Activated naive CD8-positive, alpha-beta T cell treated with anti-CD3 and anti-CD28 coated beads, Interleukin-2, amount 50 U/mL, for 24 hours (primary cell): ENCODE measurements at regions not wholly inside any gene's neighbourhood (a gene's known extent, or its start where the extent isn't known, plus 50 kb on each side); places are given as distances from the start of the nearest gene placed in this dataset.

ENCODE experiments used
- ATAC-seq: fragments of 150-1000 bp; cut with Tn5 transposase; one replicate; pipeline ENCODE4 v1.10.0; 2021
- DNase-seq: peaks from one replicate; pipeline ENCODE4 v3.0.0; 2021
- H3K27ac Mint-ChIP-seq: one replicate; pipeline ENCODE4 v1.8.0; 2021; ENCODE audit warnings: mild to moderate bottlenecking, mixed read lengths
- H3K27me3 Mint-ChIP-seq: one replicate; pipeline ENCODE4 v1.8.0; 2021; ENCODE audit warnings: mixed read lengths
- H3K36me3 Mint-ChIP-seq: one replicate; pipeline ENCODE4 v1.8.0; 2021; ENCODE audit warnings: low read depth, mixed read lengths
- H3K4me1 Mint-ChIP-seq: one replicate; pipeline ENCODE4 v1.8.0; 2021; ENCODE audit warnings: mixed read lengths
- H3K4me3 Mint-ChIP-seq: one replicate; pipeline ENCODE4 v1.8.0; 2021; ENCODE audit warnings: mild to moderate bottlenecking, moderate library complexity, mixed read lengths
- H3K9me3 Mint-ChIP-seq: one replicate; pipeline ENCODE4 v1.8.0; 2021; ENCODE audit warnings: mixed read lengths

DNA sequence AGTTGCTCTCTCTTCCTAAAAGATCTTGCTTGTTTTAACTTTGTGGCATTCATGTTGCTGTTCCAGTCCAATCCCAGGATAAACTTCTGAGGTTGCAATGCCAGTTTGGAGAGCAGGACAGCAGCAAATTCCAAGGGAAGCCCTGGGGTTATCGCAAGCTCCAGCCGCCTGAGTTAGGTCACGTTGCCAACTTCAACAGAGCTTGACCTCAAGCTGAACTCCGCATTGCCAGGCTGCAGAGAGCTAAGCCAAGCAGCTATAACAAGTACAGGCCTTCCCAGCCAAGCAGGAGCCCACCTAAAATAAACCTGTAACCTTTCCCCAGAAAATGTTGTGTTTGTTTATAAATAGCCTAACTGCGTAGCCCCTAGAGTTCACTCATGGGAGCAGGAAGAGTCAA, 138.9 kb upstream of the LYZL1 start:
- ATAC-seq (no peak), DNase-seq (no peak)
- Mint-ChIP-seq H3K4me3 (no peak overlapping the region), H3K27ac (no peak overlapping the region), H3K9me3 (no peaks in the 10 kb centered on the region), H3K27me3 (peaks cover 2% of the 10 kb centered on the region), H3K36me3 (no peaks in the 10 kb centered on the region), H3K4me1 (no peaks in the 10 kb centered on the region)

GRCh38 chr10:29151005-29151404, 137.9 kb upstream of the LYZL1 start:
- peaks cover 2% of the 10 kb centered on the region for H3K27me3 Mint-ChIP-seq
- no peaks in the 10 kb centered on the region for H3K36me3 Mint-ChIP-seq
- no peak overlapping the region for H3K27ac Mint-ChIP-seq
- H3K9me3 Mint-ChIP-seq = no peaks in the 10 kb centered on the region
- DNase-seq = no peak
- no peaks in the 10 kb centered on the region for H3K4me1 Mint-ChIP-seq
- ATAC-seq = no peak
- no peak overlapping the region for H3K4me3 Mint-ChIP-seq

GRCh38 chr10:29157321-29157720, 131.5 kb upstream of the LYZL1 start:
- no peak for ATAC-seq
- no peaks in the 10 kb centered on the region for H3K4me1 Mint-ChIP-seq
- no peaks in the 10 kb centered on the region for H3K36me3 Mint-ChIP-seq
- no peak overlapping the region for H3K27ac Mint-ChIP-seq
- DNase-seq = no peak
- H3K27me3 Mint-ChIP-seq = peaks cover 8% of the 10 kb centered on the region
- no peak overlapping the region for H3K4me3 Mint-ChIP-seq
- no peaks in the 10 kb centered on the region for H3K9me3 Mint-ChIP-seq

GRCh38 chr10:29158066-29158465, 130.8 kb upstream of the LYZL1 start:
- ATAC-seq = no peak
- no peaks in the 10 kb centered on the region for H3K4me1 Mint-ChIP-seq
- H3K4me3 Mint-ChIP-seq = no peak overlapping the region
- no peaks in the 10 kb centered on the region for H3K36me3 Mint-ChIP-seq
- H3K27me3 Mint-ChIP-seq = peaks cover 11% of the 10 kb centered on the region
- no peak overlapping the region for H3K27ac Mint-ChIP-seq
- H3K9me3 Mint-ChIP-seq = no peaks in the 10 kb centered on the region
- no peak for DNase-seq

- Mint-ChIP-seq H3K27me3 (peaks cover 14% of the 10 kb centered on the region), H3K4me1 (no peaks in the 10 kb centered on the region), H3K4me3 (no peak overlapping the region), H3K27ac (no peak overlapping the region), H3K36me3 (no peaks in the 10 kb centered on the region), H3K9me3 (peaks cover 7% of the 10 kb centered on the region)
- ATAC-seq (no peak), DNase-seq (no peak)
Observed at GRCh38 chr10:29160150-29160617, 128.7 kb upstream of the LYZL1 start.

DNA sequence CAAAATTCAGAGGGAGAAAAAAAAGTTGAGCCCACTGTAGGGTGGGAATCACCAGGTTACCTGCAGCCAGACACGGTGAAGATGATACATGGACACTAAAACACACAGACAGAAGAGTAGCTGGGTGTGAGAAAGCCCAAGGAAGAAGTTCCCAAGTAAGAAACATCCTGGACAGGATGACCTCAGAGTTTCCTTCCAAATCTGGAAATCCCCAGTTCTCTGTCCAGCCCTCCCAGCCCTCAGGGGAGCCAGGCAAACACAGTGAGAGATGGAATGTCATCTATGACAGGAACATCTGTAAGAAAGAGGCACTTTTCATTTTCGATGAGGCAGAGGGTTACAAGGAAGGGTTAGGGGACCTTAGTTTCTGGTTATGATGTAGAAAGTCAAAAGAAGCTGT, 125.1 kb upstream of the LYZL1 start:
- H3K9me3 Mint-ChIP-seq = peaks cover 20% of the 10 kb centered on the region
- ATAC-seq = no peak
- H3K4me3 Mint-ChIP-seq = no peak overlapping the region
- no peak for DNase-seq
- H3K27me3 Mint-ChIP-seq = peaks cover 10% of the 10 kb centered on the region
- no peaks in the 10 kb centered on the region for H3K36me3 Mint-ChIP-seq
- H3K27ac Mint-ChIP-seq = no peak overlapping the region
- H3K4me1 Mint-ChIP-seq = no peaks in the 10 kb centered on the region

DNA sequence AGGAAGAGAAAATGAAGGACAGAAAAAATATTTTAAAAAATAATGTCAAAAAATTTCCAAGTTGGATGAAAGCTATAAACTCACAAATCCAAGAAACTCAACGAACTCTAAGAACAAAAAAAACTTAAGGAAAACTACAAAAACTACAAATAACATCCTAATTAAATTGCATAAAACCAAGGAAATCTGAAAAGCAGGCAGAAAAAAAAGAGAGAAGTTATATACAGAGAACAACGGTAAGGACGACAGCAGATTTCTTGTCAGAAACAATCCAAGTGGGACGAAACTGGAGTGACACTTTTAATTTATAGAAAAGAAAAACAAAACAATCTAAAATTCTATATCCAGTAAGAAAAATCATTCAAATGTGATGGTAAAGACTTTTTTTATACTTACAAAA, 122.2 kb upstream of the LYZL1 start:
- no peak for ATAC-seq
- no peak for DNase-seq
- H3K4me3 Mint-ChIP-seq = no peak overlapping the region
- peaks cover 2% of the 10 kb centered on the region for H3K36me3 Mint-ChIP-seq
- H3K9me3 Mint-ChIP-seq = peaks cover 37% of the 10 kb centered on the region
- H3K27ac Mint-ChIP-seq = no peak overlapping the region
- H3K4me1 Mint-ChIP-seq = no peaks in the 10 kb centered on the region
- H3K27me3 Mint-ChIP-seq = peaks cover 8% of the 10 kb centered on the region

- Mint-ChIP-seq H3K4me3 (no peak overlapping the region), H3K36me3 (peaks cover 2% of the 10 kb centered on the region), H3K9me3 (peaks cover 37% of the 10 kb centered on the region), H3K27me3 (peaks cover 3% of the 10 kb centered on the region), H3K27ac (no peak overlapping the region), H3K4me1 (no peaks in the 10 kb centered on the region)
- no peak for ATAC-seq
- no peak for DNase-seq
Observed at GRCh38 chr10:29169021-29169420, 119.8 kb upstream of the LYZL1 start.

DNA sequence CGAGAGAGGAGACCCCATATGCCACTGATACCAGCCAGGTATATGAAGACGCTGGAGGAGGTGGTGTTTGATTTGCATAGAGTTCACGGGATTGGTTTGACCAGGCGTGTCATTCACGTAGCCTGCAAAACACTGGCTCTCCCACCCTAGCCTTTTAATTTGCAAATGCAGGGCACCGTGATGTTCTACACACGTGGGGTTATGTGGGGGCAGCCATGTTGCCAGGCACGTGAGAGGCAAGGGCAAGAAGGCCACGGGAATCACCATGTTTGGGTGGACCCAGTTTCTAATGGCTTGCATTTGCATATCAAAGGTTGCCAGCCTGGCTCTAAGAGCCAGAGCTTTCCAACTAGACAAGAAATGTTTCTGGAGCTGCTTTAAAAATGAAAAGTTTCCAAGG, 117.2 kb upstream of the LYZL1 start:
- DNase-seq (no peak), ATAC-seq (no peak)
- Mint-ChIP-seq H3K27me3 (peaks cover 5% of the 10 kb centered on the region), H3K36me3 (peaks cover 2% of the 10 kb centered on the region), H3K27ac (no peak overlapping the region), H3K4me3 (no peak overlapping the region), H3K9me3 (peaks cover 23% of the 10 kb centered on the region), H3K4me1 (no peaks in the 10 kb centered on the region)

DNA sequence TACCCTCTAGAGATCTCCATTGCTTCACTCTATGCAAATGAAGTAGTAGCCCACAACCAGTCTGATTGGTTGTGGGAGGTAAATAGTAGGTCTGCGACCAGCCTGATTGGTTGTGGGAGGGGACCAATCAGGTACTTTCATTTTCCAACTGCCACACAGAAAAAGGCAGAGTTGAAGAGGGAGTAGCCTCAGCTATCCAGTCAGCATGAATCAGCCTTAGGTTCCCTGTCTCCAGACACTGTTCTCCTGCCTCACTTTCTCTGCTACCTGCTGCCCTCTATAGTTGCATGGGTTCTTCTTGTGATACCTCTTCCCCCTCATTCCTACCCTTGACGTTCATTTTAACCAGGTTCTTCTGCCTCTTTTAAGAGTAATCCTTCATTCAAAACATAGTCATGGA, 114.5 kb upstream of the LYZL1 start:
- no peak overlapping the region for H3K4me3 Mint-ChIP-seq
- H3K36me3 Mint-ChIP-seq = peaks cover 2% of the 10 kb centered on the region
- H3K27ac Mint-ChIP-seq = no peak overlapping the region
- ATAC-seq (no peak), DNase-seq (no peak)
- H3K27me3 Mint-ChIP-seq = peaks cover 5% of the 10 kb centered on the region
- H3K9me3 Mint-ChIP-seq = peaks cover 17% of the 10 kb centered on the region
- no peaks in the 10 kb centered on the region for H3K4me1 Mint-ChIP-seq

DNA sequence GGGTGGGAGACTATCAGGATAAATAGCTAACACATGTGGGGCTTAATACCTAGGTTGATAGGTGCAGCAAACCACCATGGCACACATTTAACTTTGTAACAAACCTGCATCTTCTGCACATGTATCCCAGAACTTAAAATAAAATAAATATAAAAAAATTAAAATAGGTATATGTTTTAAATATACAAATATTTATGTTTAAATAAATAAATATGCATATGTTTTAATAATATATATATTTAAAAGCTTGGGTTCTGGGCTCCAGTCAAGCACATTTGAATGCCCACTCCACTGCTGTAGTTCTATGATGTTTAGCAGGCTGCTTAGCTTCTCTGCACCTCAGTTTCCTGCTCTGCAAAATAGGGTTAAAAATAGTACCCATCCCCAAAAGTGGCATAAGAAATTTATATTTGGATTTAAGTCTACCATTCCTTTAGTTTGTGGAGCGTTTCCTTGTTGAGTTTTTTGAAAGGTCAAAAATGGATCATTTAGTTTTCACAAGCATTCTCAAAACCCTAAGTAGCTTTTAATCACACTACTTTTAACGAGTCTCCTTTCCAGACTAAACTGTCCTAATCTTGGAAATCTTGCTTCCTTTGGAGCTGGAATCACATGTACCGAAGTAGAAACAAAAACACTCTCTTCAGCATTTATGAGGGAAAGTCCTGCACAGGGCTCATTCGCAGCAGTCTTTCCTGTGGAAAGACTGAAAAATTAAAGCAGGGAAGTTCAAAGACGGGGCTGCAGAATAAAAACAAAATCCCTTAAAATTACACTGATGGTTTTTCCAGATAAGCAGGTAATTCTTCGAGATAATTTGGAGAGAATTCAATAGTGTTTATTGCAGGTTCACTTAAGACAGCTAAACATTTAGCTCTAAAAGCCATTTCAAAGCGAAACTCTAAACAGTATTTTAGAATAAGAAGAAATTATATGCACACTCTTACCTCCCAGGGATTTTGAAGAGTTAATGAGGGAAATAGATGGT, 111.7 kb upstream of the LYZL1 start:
- ATAC-seq (no peak), DNase-seq (no peak)
- H3K27ac Mint-ChIP-seq = no peak overlapping the region
- peaks cover 8% of the 10 kb centered on the region for H3K27me3 Mint-ChIP-seq
- H3K36me3 Mint-ChIP-seq = no peaks in the 10 kb centered on the region
- no peaks in the 10 kb centered on the region for H3K9me3 Mint-ChIP-seq
- H3K4me3 Mint-ChIP-seq = no peak overlapping the region
- no peaks in the 10 kb centered on the region for H3K4me1 Mint-ChIP-seq

GRCh38 chr10:29181936-29182335, 106.9 kb upstream of the LYZL1 start:
- H3K4me3 Mint-ChIP-seq = no peak overlapping the region
- no peak overlapping the region for H3K27ac Mint-ChIP-seq
- DNase-seq (no peak), ATAC-seq (no peak)
- no peaks in the 10 kb centered on the region for H3K9me3 Mint-ChIP-seq
- H3K27me3 Mint-ChIP-seq = peaks cover 10% of the 10 kb centered on the region
- no peaks in the 10 kb centered on the region for H3K4me1 Mint-ChIP-seq
- no peaks in the 10 kb centered on the region for H3K36me3 Mint-ChIP-seq

- ATAC-seq (no peak), DNase-seq (no peak)
- Mint-ChIP-seq H3K9me3 (no peaks in the 10 kb centered on the region), H3K27me3 (peaks cover 10% of the 10 kb centered on the region), H3K36me3 (no peaks in the 10 kb centered on the region), H3K27ac (no peak overlapping the region), H3K4me3 (no peak overlapping the region), H3K4me1 (no peaks in the 10 kb centered on the region)
Observed at GRCh38 chr10:29183301-29183945, 105.4 kb upstream of the LYZL1 start.

DNA sequence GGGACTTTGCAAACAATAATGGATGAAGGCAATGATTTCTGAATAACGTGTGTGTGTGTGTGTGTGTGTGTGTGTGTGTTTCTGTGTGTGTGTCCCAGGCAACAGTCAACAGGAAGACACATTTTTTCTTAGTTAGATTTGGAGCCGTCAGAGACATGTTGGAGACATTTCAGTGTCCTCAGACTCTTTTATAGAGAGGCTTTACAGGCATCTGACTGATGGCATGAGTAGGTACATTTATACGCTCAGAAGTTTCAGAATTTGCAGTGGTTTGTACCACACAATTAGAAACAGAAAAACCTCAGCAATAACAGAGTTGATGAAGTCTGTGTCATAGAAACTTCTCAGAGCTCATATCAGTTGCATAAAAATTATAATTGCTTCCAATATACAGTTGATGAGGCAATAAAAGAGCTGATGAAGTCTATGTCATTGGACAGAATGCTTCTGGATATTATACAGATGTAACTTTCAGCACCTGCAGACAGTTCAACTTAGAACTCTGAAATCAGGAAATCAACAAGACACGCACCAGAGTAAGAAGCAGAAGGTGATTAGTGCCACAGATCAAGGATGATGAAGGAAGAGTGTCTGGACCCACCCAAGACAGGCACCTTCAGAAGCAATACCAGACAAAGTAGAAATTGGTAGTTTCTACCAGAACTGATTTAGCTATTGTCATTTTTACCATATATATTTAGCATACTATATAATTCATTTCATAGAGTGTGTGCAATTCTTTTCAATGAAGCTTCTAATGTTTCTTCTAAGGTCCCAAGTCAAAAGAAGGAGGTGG, 104.5 kb upstream of the LYZL1 start:
- no peaks in the 10 kb centered on the region for H3K36me3 Mint-ChIP-seq
- H3K4me1 Mint-ChIP-seq = no peaks in the 10 kb centered on the region
- no peak overlapping the region for H3K27ac Mint-ChIP-seq
- DNase-seq = no peak
- ATAC-seq = no peak
- peaks cover 10% of the 10 kb centered on the region for H3K27me3 Mint-ChIP-seq
- H3K9me3 Mint-ChIP-seq = no peaks in the 10 kb centered on the region
- H3K4me3 Mint-ChIP-seq = no peak overlapping the region
